Transverse colon (tissue), 4 donors: ENCODE measurements at regions not wholly inside any gene's neighbourhood (a gene's known extent, or its start where the extent isn't known, plus 50 kb on each side); places are given as distances from the start of the nearest gene placed in this dataset.

Experiments
- DNase-seq: peaks from one replicate; pipeline ENCODE4 v3.0.0-alpha.2; 2019
- H3K27ac ChIP-seq, 4 donors: fragments of 200-600 bp; sonication (generic); 2 replicates each; pipeline ENCODE4 v1.5.1; 2016 to 2018; ENCODE audit warnings: inconsistent platforms in 4 of 4
- H3K27me3 ChIP-seq: fragments of 200-600 bp; sonication (generic); 2 replicates; pipeline ENCODE4 v1.5.1; 2017; ENCODE audit warnings: inconsistent platforms
- H3K36me3 ChIP-seq, 4 donors: fragments of 200-600 bp; sonication (generic); 2 replicates each; pipeline ENCODE4 v1.5.1; 2017 to 2019; ENCODE audit warnings: inconsistent platforms in 4 of 4
- H3K4me1 ChIP-seq, 4 donors: fragments of 200-600 bp; sonication (generic); 2 replicates each; pipeline ENCODE4 v1.5.1; 2017 to 2020; ENCODE audit warnings: inconsistent platforms in 4 of 4
- H3K4me3 ChIP-seq, 4 donors: fragments of 200-600 bp; sonication (generic); 1 replicate in 1 of 4; 2 replicates in 3 of 4; pipeline versions ENCODE4 v1.5.1 to v1.6.1; 2017 to 2019; ENCODE audit warnings: inconsistent platforms in 4 of 4
- H3K9me3 ChIP-seq, 2 donors: fragments of 200-600 bp; sonication (generic); 2 replicates each; pipeline ENCODE4 v1.5.1; 2017 to 2019; ENCODE audit warnings: inconsistent platforms in 2 of 2
- CTCF ChIP-seq, 5 experiments: fragments of 200-600 bp in 3 of 5; fragments of 450-650 bp in 2 of 5; sonication (generic) in 3 of 5; IDR thresholded peaks; 1 replicate in 2 of 5; 2 replicates in 3 of 5; pipeline ENCODE4 v1.5.1; 2016 to 2017; ENCODE audit warnings: antibody characterized with exemption in 5 of 5, inconsistent platforms in 3 of 5, mild to moderate bottlenecking in 2 of 5, moderate library complexity in 1 of 5
- EP300 ChIP-seq: sonication (generic); formaldehyde crosslinking; IDR thresholded peaks from one replicate; pipeline ENCODE4 v1.6.1; 2017; ENCODE audit warnings: antibody characterized with exemption, low read depth
- POLR2A ChIP-seq: fragments of 450-650 bp; IDR thresholded peaks from one replicate; pipeline ENCODE4 v1.6.1; 2016; ENCODE audit warnings: antibody characterized with exemption, mild to moderate bottlenecking, moderate library complexity
- POLR2AphosphoS5 ChIP-seq, 3 donors: sonication (generic); formaldehyde crosslinking; IDR thresholded peaks; one replicate each; pipeline ENCODE4 v1.6.1; 2016; ENCODE audit warnings: antibody characterized with exemption in 3 of 3
- WGBS, 2 donors: methylation state at CpG; one replicate each; pipeline ENCODE4 v1.1.5; 2018; ENCODE audit warnings: low coverage in 1 of 2; 5-methylcytosine and 5-hydroxymethylcytosine counted together
- in situ Hi-C, 4 donors: fragments of 200-750 bp; cut with MboI; loops; one replicate each; pipeline versions ENCODE4 v1.15.0 to v1.15.1; 2017; ENCODE audit warnings: low sequenced_read_pairs in 3 of 4, low pct_ligation_motif_present in 1 of 4, low pct_unique_long_range_greater_than_20kb in 1 of 4
- intact Hi-C: fragments of 100-400 bp; cut with DNase I; formaldehyde crosslinking; loops from one replicate; pipeline ENCODE4 v1.15.1; 2023; ENCODE audit warnings: low total_unique reads

GRCh38 chr5:24364711-24365110 lies 280.1 kb downstream of the CDH10 start:
- Histone ChIP-seq H3K4me1 (no peaks in the 10 kb centered on the region), H3K4me3 (no peak overlapping the region), H3K27ac (no peak overlapping the region), H3K9me3 (no peaks in the 10 kb centered on the region), H3K36me3 (no peaks in the 10 kb centered on the region), H3K27me3 (no peaks in the 10 kb centered on the region)
- WGBS, 2 donors: 88% methylated on average over 5 of the region's 5 CpGs; no CpG with 5 or more reads in 1 of the 2 donors
- DNase-seq: no peak
- in situ Hi-C loops (no loop called here), intact Hi-C loops (no loop called here)
- TF ChIP-seq EP300 (no peak), CTCF (IDR thresholded peaks at IDR 0.05) (no peak), POLR2A (no peak), POLR2AphosphoS5 (IDR thresholded peaks at IDR 0.05) (no peak)

GRCh38 chr5:24365406-24365805 lies 279.4 kb downstream of the CDH10 start:
- intact Hi-C loops: no loop called here
- no peak overlapping the region for H3K27ac ChIP-seq
- H3K9me3 ChIP-seq: no peaks in the 10 kb centered on the region
- no peaks in the 10 kb centered on the region for H3K27me3 ChIP-seq
- in situ Hi-C loops: no loop called here
- no peak overlapping the region for H3K4me3 ChIP-seq
- DNase-seq: no peak
- TF ChIP-seq POLR2A (no peak), POLR2AphosphoS5 (IDR thresholded peaks at IDR 0.05) (no peak)
- H3K36me3 ChIP-seq: no peaks in the 10 kb centered on the region
- 60% methylated on average over 1 of the region's 1 CpG; no CpG with 5 or more reads in 1 of the 2 donors for WGBS, 2 donors
- no peaks in the 10 kb centered on the region for H3K4me1 ChIP-seq

- Histone ChIP-seq H3K4me1 (no peaks in the 10 kb centered on the region), H3K9me3 (no peaks in the 10 kb centered on the region), H3K27me3 (no peaks in the 10 kb centered on the region), H3K36me3 (no peaks in the 10 kb centered on the region), H3K27ac (no peak overlapping the region), H3K4me3 (no peak overlapping the region)
- in situ Hi-C loops: no loop called here
- 66 to 71% methylated on average over 2 to 3 of the region's 3 CpGs for whole genome bisulfite sequencing, 2 donors
- no peak for DNase-seq
- intact Hi-C loops: no loop called here
- TF ChIP-seq POLR2AphosphoS5 (IDR thresholded peaks at IDR 0.05) (no peak), EP300 (no peak), CTCF (IDR thresholded peaks at IDR 0.05) (no peak)
Observed at GRCh38 chr5:24367216-24367615, 277.6 kb downstream of the CDH10 start.

GRCh38 chr5:24368115-24368514 lies 276.7 kb downstream of the CDH10 start:
- no peaks in the 10 kb centered on the region for H3K27me3 ChIP-seq
- WGBS, 2 donors: 16 to 28% methylated on average over 2 of the region's 2 CpGs
- intact Hi-C loops: no loop called here
- no peak for DNase-seq
- H3K36me3 ChIP-seq: no peaks in the 10 kb centered on the region
- in situ Hi-C loops: no loop called here
- no peak for TF ChIP-seq POLR2AphosphoS5 (IDR thresholded peaks at IDR 0.05)
- TF ChIP-seq EP300: no peak
- TF ChIP-seq CTCF (IDR thresholded peaks at IDR 0.05): no peak
- TF ChIP-seq POLR2A: no peak
- no peak overlapping the region for H3K4me3 ChIP-seq
- no peaks in the 10 kb centered on the region for H3K4me1 ChIP-seq
- H3K9me3 ChIP-seq: no peaks in the 10 kb centered on the region
- H3K27ac ChIP-seq: no peak overlapping the region

- DNase-seq: no peak
- Histone ChIP-seq H3K36me3 (peaks cover 0 to 1% (median 0%) of the 10 kb centered on the region in 4 donors), H3K27ac (no peak overlapping the region), H3K4me1 (no peaks in the 10 kb centered on the region), H3K27me3 (no peaks in the 10 kb centered on the region), H3K9me3 (no peaks in the 10 kb centered on the region), H3K4me3 (no peak overlapping the region)
- intact Hi-C loops (no loop called here), in situ Hi-C loops (no loop called here)
- WGBS, 2 donors: 40 to 59% methylated on average over 2 of the region's 2 CpGs
- TF ChIP-seq EP300: no peak
- no peak for TF ChIP-seq CTCF (IDR thresholded peaks at IDR 0.05)
- TF ChIP-seq POLR2A: no peak
- TF ChIP-seq POLR2AphosphoS5 (IDR thresholded peaks at IDR 0.05): no peak
Observed at GRCh38 chr5:24376210-24376609, 268.6 kb downstream of the CDH10 start.
